Bone marrow (tissue), 2 donors: ENCODE measurements at regions not wholly inside any gene's neighbourhood (a gene's known extent, or its start where the extent isn't known, plus 50 kb on each side); places are given as distances from the start of the nearest gene placed in this dataset.
"Not testable (repeated sequence)": the region's sequence is repeated elsewhere in the genome, so short reads cannot be mapped to it uniquely, and the experiment has no call there.

Experiments
- DNase-seq, 2 donors: peaks; one replicate each; lab custom pipeline; 2025; lab: John Stamatoyannopoulos, UW

DNA sequence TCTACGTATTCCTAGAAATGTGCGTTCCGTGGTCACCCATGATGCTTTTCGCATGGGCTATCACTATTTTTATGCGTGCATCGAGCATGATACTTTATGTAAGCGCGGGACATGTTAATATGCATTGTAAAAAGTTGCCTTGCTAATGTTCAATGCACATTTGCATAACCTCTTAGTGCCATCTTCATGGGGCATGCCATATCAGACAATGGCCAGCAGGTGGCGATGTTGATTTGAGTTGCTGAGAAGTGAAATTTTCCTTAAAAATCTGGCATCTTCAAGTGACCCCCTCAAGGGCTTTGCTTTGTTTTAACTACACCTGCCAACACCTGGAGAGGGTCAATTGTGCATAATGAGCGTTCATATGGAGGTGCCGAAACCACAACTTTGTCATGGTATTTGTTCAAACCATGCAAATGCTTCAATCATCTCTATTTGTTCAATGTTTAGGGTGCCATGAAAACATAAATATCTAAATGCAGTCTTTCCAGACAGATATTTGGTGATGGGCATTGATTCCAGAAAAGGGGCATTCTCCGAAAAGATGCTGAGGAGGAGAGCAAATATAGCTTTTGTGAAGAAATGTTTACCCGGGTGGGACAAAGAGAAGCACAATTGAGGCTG is 833.9 kb upstream of the PRKX start:
- DNase-seq = no peak

DNA sequence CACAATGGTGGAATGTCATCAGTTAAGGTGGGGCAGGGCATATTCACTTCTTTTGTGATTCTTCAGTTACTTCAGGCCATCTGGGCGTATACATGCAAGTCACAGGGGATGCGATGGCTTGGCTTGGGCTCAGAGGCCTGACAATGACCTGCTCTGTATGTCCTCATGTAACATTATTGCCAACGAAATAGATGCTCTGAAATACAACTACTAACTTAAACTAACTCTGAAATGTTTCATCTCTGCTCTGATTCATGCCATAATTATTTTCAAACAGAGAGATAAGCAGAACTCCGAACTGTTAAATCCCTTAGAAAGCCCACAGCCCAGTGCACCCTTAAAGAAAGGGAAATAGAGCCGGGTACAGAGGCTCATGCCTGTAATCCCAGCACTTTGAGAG is 832.7 kb upstream of the PRKX start:
- not testable (repeated sequence) for DNase-seq

DNA sequence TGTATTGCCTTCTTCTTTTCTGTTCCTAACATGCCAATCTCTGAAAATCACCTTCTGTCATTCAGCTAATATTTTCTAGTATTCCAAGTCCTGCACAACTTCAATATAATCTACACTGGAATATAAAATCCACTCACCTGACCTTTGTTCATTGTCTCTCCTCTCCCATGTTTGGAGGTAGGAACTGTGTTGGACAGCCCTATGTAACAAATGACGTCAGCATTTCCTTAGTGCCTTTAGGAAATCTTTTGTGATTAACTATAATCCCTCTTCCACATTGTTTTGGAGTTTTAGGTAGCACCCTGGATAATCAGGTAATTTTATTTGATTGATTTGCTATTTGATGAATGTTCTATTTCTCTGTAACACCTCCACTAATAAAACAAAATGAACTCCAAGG is 814.8 kb upstream of the PRKX start:
- no peak for DNase-seq

DNA sequence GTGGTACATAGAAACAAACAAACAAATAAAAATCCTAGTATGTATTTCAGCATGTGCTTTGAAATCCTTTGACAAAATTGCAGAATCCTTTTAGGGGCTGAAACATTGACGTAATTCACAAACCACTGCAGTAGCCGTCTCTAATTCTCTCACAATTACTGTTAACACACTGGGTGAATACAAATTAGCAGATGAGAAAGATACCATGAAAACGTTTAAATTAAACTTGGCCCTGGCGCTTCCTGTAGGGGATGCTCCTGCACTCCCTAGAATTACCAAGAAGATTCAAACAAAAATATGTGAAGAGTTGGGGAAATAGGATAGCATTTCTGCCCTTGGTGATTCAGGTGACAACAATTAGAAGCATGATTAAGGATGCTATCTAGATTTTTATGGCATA is 772.5 kb upstream of the PRKX start:
- DNase-seq = no peak

DNA sequence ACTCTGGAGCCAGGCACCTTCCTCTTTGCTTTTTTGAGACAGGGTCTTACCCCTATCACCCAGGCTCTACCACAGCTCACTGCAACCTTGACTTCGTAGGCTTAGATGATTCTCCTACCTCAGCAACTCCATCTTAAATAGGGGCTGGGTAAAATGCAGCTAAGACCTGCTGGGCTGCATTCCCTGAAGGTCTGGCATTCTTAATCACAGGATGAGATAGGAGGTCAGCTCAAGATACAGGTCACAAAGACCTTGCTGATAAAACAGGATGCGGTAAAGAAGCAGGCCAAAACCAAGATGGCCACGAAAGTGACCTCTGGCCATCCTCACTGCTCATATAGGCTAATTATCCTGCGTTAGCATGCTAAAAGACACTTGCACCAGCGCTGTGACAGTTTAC is 770.8 kb upstream of the PRKX start:
- DNase-seq = no peak

DNA sequence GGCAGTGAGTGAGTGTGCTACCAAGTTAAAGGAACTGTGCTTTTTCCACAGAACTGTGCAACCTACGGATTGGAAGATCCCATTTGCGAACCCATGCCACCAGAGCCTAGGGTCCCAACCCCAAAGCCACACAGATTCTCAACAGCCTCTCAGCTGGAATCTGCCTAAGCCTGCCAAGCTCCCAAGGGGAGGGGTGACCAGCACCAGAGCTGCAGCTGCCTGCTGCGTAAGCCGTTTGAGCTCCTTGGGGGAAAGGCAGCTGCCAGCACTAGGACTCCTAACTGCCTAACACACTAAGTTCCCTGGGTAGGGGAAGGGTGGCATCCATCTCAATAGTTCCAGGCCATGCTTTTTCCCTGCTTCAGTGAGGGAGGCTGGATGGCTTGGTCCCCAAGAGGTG is 738.1 kb upstream of the PRKX start:
- DNase-seq = no peak

DNA sequence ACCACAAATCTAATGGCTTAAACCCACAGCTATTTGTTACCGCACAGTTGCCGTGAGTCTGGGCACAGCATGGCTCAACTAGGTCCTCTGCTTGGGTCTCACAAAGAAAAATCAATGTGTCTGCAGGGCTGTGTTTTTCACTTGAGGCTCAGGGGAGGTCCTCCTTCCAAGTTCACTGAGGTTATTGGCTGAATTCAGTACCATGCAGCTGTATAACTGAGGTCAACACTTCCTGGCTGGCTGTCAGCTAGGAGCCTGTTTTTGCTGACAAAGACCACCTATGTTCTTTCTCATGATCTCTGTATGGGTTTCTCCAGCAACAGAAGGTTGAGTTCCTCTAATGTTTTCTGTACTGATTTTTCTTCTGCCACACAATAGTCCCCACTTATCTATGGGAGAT is 736.7 kb upstream of the PRKX start:
- DNase-seq = no peak

DNA sequence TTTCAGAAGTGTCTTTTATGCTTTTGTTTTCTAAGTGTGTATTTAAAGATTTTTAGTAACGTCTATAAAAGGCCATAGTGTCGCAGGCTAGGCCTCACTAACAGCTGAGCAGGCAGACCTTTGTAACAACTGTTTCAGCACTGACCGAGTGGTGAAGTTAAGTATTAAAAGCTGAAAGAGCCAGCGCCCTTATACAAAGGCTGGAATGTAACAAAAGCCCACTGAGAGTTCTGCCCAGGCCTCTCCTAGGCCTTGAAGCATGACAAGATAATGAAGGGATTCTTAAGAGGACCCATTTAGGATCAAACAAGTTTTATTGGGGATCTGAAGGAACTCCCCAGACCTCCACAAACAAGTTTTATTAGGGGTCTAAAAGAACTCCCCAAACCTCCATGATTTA is 722.5 kb upstream of the PRKX start:
- DNase-seq = no peak

DNA sequence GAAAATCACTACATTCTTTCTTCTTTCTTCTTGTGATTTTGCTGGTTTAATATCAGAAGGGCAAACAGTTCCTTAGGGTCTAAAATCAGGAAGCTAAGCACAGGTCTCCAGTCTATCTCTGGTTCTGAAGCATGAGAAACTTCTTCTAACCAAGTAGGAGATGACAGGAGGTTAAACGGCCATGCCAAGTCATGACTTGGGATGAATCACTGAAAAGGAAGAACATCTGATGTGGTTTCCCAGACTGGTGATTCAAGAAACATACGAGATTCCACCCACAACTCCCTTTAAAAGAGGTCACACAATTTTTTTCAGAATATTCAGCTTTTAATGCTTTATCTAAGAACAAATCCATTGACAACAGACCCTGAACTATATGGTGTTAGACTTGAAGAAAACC is 684.0 kb upstream of the PRKX start:
- no peak for DNase-seq

DNA sequence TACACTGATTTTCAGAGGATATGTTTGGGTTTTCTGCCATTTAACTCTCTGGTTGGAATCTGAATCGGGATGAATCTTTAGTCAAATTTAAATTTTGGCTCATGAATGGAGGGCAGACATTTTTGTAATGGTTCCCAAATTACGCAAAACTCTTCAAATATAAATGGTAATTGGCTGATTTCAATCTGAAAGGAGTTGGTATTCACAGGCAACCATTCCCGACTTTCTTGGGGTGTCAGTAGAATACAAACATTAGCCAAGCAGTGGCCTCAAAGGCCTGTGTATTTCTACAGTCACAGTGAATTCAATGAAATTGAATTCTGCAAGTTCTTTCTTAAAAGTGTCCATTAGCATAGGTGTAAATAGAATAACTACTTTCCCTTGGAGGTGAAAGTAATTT is 668.8 kb upstream of the PRKX start:
- no peak for DNase-seq

DNA sequence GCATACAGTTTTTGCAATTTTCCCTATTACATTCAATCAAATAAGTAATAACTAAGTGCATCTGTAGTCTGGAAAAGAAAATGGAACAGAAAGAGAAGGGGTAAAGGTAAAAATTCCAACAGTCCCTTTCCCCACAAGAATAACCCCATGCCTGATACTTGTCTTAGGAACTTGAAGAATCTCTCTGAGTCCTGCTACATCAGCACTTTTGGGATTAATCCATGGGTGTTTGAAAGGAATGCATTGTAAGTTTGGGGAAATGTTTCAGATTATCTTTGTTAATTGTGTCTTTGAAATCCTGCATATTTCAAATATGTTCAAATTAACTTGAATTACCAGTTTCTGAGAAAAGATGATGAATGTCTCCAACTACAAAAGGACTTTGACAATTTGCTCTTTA is 667.3 kb upstream of the PRKX start:
- no peak for DNase-seq

DNA sequence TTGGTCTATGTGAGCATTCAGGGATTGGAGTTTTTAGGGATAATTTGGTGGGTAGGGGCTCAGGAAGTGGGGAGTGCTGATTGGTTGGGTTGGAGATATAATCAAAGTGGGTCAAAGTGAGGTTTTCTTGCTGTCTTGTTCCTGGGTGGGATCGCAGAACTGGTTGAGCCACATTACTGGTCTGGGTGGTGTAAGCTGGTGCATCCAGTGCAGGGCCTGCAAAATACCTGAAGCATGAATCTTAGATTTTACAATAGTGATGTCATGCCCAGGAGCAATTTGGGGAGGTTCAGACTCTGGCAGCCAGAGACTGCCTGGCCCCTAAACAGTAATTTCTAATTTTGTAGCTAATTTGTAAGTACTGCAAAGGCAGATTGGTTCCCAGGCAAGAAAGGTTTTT is 665.6 kb upstream of the PRKX start:
- no peak for DNase-seq

DNA sequence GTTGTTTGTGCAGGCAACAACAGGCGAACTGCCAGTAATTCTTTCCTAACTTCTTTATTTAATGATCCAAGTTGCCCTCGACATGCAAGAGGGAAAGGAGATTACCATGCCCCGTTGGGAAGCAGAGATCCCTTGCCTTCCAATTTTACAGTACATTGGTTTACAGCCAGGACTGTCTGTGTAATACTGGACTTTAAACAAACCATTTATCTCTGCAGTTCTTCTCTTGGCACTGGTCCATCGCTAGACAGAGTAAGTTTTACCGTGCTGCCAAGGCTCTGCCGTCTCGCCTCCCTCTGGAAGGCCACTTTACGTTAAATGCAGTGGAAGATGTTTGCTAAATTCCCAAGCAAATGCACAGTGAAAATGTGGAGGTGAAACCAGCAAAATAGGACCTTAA is 660.3 kb upstream of the PRKX start:
- DNase-seq = no peak

DNA sequence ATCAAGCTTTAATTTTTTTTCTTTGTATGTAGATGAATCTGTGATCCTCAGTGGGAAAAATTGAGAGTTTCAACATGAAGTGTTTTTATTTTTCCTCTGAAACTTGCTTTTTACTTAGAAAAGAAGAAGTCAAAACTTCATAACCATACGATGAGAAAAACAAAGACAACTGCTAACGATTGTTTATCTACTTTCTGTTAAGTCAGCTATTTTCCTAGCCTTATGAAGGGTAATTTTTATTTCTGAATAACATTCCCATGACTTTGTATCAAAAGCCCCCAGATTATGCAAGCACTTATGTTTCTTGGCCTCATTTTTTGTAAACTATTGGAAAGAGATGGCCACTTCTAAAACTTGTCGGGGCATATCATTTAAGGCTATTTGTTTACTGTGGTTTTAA is 645.1 kb upstream of the PRKX start:
- no peak for DNase-seq

DNA sequence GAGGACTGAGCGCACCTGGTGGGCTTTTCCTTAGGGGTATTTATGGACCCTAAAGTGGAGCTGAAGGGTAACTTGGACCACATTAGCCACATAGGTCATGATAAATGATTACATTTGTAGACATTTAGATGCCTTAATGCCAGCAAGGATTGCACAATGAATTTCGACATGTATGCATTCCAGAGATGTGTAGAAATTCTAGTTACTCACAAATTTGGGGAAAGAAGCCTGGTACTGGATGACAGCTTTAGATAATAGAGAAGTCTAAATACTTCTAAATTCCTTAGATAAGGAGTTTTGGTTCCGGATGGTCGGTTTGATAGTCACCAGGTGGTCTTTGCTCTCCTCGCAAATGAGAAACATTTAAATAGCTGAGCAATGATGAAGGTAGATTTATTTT is 609.5 kb upstream of the PRKX start:
- no peak for DNase-seq

DNA sequence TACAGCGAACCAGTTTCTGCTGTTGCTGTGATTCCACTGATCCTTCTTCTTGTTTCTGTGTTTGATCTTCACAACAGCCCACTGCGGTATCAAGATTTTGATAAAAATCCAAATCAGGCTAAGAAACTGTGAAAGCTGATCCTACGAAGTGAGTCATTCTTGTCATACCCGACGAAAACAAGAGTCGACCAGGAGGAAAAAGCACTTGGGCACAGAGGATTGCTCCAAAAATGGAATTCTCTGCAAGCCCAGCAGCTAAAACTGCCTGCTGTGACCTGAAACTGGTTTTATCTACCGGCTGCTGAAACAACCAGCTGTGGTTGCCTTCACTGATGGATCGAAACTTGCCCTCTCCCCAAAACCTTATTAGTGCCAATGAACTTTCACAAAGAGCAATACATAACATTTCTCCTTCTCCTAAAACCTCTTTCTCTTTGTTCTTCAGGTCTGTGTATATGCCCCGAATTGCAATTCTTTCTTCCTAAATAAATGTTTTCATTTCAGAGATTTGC is 607.0 kb upstream of the PRKX start:
- DNase-seq = no peak

DNA sequence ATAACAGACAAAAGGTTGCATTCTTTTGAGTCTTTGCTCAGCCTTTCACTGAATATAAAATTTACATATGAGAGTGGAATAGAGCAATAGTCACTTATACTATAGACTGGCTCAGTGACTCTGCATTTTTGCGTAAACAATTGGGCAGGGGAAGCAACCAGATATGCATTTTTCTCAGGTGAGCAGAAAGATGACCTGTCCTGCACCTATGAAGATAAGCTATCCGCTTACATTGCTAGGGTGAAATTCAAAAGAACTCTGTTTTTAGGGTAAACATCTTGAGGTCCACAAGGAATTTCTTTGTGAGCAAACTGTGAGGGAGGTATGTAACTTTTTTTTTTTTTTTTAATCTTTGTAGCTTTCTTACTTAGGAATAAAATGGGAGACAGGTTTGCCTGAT is 602.4 kb upstream of the PRKX start:
- no peak for DNase-seq

DNA sequence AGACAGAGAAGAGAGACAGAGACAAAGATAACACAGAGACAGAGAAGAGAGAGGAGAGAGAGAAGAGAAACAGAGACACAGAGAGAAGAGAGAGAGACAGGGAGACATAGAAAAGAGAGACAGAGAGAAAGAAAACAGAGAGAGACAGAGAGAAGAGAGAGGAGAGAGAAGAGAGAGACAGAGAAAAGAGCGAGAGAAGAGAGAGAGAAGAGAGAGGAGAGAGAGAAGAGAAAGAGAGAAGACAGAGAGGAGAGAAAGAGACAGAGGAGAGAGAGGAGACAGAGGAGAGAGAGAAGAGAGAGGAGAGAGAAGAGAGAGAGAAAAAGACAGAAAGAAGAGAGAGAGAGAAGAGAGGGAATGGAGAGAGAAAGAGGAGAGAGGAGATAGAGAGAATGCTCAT is 601.1 kb upstream of the PRKX start:
- DNase-seq = no peak

DNA sequence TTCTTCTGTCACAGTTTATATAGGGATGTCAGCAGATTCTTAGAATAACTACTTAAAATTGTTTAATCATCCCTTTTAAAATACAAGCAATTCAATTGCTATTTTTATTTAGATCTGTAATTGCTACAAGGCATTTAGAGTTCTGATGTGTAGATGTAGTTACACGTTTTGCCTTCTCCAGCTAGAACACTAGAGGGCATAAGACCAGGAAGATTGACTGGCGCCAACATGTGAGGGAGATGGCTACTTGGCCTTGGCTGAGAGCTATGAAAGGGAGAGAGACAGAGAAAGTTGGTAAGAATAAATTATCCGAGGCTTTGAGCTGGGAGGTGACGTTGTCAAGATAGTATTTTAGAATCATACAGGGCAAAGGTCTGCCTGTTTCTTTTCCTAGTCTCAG is 563.7 kb upstream of the PRKX start:
- no peak for DNase-seq

DNA sequence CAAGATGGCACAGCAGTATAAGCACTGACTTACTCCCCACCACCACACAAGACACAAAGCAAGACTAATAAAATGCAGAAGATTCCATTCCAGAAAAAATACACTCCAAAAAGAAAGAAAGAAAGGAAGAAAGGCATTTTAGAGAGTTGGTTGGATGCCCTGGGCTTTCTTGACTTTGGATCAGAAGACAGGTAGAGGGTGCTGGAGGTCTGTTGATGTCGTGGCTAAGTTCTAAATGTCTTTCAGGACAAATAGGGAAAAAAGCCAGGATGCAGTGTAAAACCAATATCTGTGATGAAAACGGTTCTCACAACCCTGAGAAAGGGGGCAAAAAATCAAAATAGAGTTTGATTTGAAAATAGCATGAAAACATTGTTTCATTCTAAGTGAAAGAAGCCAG is 555.2 kb upstream of the PRKX start:
- DNase-seq = no peak

DNA sequence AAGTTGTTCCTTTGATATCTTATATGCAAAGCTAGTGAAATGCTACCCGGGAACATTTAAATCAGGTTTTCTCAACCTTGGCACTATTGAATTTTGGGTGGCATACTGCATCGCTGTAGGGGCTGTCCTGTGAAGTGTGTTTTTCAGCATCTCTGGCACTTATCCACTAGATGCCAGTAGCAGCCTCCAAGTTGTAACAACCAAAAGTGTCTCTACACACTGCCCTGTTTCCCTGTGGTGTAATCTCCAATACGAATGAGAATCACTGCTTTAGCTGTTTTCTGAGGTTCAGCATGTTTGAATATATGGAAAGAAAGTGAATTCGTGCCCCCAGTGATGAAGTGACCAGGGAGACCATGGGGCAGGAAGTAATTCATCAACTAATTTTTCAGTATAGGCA is 551.6 kb upstream of the PRKX start:
- DNase-seq = no peak

DNA sequence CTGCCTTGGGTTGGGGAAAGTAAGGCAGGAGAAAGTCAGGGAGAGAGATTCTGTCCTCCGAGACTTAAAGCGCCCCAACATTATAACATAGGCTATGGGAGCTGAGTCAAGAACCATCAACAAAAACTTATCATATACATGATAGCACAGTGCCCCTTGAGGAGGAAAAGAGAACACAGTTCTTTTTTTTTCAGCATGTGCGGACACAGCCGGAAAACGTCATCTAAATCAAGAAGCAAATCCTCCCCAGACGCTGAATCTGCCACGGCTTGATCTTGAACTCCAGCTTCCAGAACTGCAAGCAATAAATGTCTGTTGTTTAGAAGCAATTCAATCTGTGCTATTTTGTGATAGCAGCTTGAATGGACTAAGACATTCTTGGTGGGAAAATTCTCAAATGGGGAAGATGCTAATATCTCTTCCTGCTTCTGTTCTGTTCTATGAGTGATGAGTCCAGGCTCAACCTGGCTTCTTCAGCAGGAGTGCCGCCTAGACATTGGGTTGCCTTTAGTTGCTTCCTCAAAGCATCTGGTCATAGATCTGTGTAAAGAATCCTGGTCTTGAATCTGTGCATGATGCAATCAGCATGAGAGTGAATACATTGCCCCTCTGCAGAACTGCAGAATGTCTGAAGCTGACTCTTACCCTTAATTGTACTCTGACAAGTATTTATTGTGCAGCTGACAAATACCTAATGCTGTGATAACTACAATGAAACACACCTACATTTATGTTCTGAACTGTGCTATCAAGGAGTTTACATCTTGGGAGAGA is 549.8 kb upstream of the PRKX start:
- DNase-seq = no peak

DNA sequence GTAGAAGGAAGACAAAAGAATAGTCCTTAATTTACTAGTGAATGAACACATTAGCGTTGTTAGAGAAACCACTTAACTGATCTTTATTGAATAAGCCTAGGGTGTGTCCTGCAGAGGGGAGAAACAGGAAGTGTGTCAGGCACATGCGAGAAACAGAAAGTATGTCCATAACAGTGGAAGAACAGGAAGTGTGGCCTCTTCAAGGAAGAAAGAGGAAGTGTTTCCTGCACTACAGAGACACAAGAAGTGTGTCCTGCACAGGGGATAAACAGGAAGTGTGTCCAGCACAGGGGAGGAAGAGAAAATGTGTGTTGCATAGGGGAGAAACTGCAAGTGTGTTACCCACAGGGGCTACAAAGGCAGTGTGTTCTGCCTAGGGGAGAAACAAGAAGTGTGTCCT is 539.6 kb upstream of the PRKX start:
- no peak for DNase-seq

DNA sequence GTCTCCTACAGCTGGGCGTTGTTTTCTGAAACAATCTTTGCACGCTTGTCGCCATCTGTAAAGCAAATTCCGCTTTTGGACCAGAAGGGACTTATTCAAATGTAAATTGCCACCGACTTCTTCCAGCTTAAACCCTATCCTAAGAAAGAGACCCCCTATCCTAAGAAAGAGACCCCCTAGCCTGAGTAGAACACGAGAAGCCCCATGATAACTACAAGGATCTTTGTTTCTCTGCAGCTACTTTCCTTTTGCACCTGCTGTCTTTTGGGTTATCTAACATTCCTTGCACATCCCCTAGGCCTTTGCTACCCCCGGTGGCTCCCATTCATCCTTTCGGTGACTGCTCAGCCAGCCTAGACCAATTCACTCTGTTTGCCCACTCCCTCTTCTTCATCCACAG is 536.0 kb upstream of the PRKX start:
- DNase-seq = no peak
